HG03521 (cell line): ENCODE measurements at regions not wholly inside any gene's neighbourhood (a gene's known extent, or its start where the extent isn't known, plus 50 kb on each side); places are given as distances from the start of the nearest gene placed in this dataset.
"Not testable (repeated sequence)": the region's sequence is repeated elsewhere in the genome, so short reads cannot be mapped to it uniquely, and the experiment has no call there.

ENCODE experiments used
- ATAC-seq: cut with Tn5 transposase; IDR thresholded peaks from one replicate; pipeline ENCODE4 v1.9.1; 2021; ENCODE audit warnings: mild to moderate bottlenecking, moderate library complexity; ENCODE audit not compliant: unreplicated experiment

DNA sequence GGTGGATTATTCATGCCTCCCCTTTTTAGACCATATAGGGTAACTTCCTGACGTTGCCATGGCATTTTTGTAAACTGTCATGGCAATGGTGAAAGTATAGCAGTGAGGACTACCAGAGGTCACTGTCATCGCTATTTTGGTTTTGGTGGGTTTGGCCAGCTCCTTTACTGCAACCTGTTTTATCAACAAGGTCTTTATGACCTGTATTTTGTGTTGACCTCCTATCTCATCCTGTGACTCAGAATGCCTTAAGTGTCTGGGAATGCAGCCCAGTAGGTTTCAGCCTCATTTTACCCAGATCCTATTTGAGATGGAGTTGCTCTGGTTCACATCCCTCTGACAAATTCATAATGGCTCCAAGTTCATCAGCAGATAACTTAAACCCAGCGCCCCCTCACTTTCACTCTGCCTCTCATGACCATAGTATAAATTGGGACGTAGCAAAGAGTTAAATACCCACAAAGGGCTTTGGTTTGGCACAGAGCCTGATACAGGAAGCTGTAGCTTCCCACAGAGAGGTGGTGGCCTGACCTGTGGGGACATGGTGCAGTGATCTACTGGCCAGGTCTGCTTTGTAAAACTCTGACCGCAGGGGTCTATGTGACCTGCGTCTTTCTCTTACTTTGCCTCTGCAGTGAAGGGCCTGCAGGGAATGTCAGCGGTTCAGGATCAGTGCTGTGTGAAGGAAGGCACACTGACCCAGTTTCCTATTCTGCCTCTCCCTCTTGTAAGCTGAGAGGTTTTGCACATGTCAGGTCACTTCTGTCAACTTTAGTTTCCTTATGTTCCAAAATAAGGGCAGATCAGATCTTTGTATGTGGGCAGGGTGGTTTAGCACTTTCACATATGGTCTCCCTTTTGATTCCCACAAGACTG lies 78.1 kb upstream of the ZNF644 start:
- ATAC-seq = peak; percentile 58

DNA sequence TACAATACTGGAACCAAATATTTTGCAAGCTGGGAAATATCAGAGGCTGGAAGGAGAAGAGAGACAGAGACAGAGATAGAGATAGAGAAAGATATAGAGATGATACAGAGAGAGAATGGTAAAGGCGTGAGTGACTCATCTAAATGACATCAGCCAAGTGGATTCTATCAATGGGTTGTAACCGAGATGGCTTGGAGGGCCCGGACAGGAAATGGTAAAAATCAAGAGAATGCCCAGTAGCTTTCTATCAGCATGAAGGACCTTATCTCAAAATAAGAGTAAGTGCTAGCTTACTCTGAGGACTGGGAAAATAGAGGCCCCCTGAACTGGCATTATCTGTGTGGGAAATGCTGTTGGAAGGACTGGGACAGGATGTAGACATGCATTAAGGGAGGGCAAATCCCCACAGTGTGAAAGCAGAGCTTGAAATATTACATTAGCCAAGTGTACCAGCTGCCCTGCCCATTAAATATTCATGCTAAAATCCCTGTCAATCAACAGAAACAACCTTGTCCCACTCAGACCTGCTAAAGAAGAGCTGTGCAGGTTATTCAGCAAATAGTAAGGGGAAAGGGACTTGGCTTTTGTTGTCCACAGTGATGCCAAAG lies 76.6 kb upstream of the ZNF644 start:
- ATAC-seq = no peak

GRCh38 chr1:91095321-91095720 lies 73.5 kb upstream of the ZNF644 start:
- ATAC-seq = not testable (repeated sequence)

GRCh38 chr1:91092503-91092902 lies 70.7 kb upstream of the ZNF644 start:
- no peak for ATAC-seq

- ATAC-seq = no peak
Measured at GRCh38 chr1:91091812-91092211, 70.0 kb upstream of the ZNF644 start.

GRCh38 chr1:91080650-91081049 lies 58.8 kb upstream of the ZNF644 start:
- ATAC-seq = no peak

- no peak for ATAC-seq
Measured at GRCh38 chr1:91078859-91079258, 57.0 kb upstream of the ZNF644 start.

GRCh38 chr1:91076834-91077233 lies 55.0 kb upstream of the ZNF644 start:
- ATAC-seq = no peak

DNA sequence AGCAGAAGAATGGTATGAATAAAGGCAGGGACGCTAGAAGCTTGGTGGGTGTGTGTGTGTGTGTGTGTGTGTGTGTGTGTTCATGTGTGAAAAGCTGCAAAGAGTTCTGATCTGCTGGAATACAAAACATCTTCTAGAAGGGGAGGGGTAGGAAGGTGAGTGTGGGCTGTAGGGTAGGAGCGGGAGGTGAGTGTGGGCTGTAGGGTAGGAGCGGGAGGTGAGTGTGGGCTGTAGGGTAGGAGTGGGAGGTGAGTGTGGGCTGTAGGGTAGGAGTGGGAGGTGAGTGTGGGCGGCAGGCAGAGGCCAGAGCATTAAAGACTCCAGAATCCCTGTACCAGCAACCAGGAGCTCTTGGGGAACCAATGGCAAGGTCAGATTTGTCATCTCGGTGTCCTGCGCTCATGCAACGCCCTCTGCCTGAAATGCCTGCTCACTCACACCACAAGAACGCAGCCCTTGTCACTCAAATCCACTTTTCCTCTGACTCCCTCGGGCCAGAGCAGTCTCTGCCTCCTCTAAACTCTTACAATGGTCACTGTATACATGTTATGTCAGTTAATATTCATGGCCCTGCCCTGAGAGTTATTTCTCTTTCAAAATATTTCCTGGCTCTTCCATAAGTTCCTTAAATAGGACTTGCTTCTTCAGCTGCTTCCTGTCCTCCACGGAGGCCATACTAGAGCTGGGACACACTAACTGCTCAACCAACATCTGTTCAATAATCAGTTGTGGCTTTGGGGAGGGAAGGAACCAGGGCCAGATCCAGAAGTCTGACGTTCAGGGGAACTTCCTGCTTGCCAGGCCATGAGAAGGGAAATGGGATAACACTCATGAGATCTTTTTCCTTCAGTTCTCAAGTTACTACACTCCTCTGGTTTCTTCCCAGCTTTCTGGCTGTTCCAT lies 53.6 kb upstream of the ZNF644 start:
- no peak for ATAC-seq

DNA sequence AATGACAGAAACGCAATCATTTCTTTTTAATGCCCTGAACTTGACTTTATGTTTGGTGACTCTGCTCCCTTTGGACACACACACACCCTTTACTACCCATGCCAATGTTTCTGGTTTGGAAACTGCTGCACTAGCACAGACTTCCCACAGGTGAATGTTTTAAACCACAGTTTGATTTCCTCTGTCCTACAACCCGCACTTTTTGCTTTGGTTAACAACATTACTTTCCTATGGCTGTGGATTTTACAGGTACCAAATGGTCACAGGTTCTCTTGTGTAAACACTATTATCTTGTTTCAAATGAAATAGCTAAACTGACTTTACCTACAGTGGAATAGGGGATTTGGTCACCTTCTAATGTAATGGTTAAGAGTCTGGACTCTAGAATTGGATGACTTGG lies 51.5 kb upstream of the ZNF644 start:
- no peak for ATAC-seq

DNA sequence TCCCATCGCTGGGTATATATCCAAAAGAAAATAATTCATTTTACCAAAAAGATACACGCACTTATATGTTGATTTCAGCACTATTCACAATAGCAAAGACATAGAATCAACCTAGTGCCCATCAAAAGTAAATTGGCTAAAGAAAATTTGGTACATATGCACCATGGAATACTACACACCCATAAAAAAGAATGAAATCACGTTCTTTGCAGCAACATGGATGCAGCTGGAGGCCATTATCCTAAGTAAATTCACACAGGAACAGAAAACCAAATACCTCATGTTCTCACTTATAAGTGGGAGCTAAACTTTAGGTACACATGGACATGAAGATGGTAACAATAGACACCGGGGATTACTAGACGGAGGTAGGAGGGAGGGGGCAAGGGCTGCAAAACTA lies 50.0 kb upstream of the ZNF644 start:
- no peak for ATAC-seq
